ENCODE measurements at regions not wholly inside any gene's neighbourhood (a gene's known extent, or its start where the extent isn't known, plus 50 kb on each side); places are given as distances from the start of the nearest gene placed in this dataset.

DNA sequence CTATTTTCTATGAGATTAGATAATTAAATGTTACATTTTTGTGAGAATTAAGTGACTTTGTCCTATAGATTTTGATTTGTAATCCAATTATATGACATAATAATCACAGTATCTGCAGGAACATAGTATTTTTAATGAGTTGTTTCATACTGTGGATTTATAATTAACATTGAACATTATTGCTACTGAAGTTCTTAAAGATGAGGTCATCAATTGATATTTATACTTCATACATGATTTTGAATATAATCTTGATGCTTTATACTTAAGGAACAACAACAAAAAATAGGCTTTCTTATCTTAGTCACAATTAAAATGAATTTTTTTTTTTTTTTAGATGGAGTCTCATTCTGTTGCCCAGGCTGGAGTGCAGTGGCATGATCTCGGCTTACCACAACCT lies 846.6 kb downstream of the SI start:
- Mint-ChIP-seq H3K4me3 (no peak overlapping the region), H3K9me3 (no peaks in the 10 kb centered on the region), H3K4me1 (ENCODE audit: low read depth) (no peaks in the 10 kb centered on the region), H3K36me3 (ENCODE audit: low read depth) (no peaks in the 10 kb centered on the region), H3K27ac (no peak overlapping the region), H3K27me3 (ENCODE audit: low read depth) (no peaks in the 10 kb centered on the region)
- DNase-seq = no peak
- intact Hi-C loops (cut with micrococcal nuclease) = no loop called here
- CTCF ChIA-PET = no interaction called here

DNA sequence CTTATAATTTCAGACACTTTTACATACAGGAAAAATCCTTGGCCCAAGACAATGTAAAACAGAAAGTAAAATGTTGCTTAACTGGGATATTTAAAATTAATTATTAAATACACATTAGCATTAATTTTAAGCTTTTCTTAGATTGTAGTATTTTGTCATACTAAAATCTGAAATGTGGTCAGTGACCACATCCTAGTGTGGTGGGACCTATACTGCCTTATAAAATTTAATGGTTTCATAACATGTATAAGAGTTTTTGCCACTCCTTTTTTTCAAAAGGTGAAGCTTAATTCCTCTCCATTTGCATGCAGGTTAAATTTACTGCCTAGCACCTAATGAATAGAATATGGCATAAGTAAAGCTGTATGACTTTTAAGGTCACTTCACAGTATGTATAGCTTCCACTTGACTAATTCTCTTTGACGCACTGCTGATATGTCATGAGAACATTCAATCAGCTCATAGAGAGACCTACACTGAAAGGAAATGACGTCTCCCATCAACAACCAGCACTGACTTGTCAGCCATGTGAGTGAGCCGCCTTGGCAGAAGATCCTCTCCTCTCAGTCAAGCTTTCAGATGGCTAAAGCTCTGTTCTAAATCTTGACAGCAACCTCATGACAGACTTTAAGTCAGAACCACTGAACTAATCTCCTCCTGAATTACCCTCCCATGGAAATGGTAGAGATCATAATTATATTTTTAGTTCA lies 847.8 kb downstream of the SI start:
- Mint-ChIP-seq H3K4me3 (no peak overlapping the region), H3K27me3 (ENCODE audit: low read depth) (no peaks in the 10 kb centered on the region), H3K27ac (no peak overlapping the region), H3K4me1 (ENCODE audit: low read depth) (no peaks in the 10 kb centered on the region), H3K9me3 (peaks cover 1% of the 10 kb centered on the region), H3K36me3 (ENCODE audit: low read depth) (no peaks in the 10 kb centered on the region)
- intact Hi-C loops (cut with micrococcal nuclease) = no loop called here
- DNase-seq = no peak
- CTCF ChIA-PET = no interaction called here

DNA sequence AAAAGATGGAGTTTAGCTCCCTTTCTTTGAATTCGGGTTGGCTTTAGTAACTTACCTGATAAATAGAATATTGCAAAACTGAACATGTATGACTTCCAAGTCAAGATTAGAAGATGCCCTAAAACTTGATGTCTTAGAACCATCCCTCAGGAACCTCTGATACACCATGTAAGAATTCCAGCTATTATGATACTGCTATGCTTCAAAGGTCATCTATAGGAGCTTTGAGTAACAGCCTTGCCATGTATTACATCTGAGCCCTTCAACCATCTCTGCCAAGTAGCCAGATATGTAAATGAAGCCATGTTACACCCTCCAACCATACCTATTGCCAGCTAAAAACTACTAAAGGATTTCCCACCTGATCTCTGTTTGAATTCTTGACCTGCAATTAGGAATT lies 854.2 kb downstream of the SI start:
- DNase-seq = no peak
- Mint-ChIP-seq H3K36me3 (ENCODE audit: low read depth) (no peaks in the 10 kb centered on the region), H3K27ac (no peak overlapping the region), H3K4me1 (ENCODE audit: low read depth) (no peaks in the 10 kb centered on the region), H3K9me3 (peaks cover 7% of the 10 kb centered on the region), H3K27me3 (ENCODE audit: low read depth) (no peaks in the 10 kb centered on the region), H3K4me3 (no peak overlapping the region)
- CTCF ChIA-PET = no interaction called here
- intact Hi-C loops (cut with micrococcal nuclease) = no loop called here

DNA sequence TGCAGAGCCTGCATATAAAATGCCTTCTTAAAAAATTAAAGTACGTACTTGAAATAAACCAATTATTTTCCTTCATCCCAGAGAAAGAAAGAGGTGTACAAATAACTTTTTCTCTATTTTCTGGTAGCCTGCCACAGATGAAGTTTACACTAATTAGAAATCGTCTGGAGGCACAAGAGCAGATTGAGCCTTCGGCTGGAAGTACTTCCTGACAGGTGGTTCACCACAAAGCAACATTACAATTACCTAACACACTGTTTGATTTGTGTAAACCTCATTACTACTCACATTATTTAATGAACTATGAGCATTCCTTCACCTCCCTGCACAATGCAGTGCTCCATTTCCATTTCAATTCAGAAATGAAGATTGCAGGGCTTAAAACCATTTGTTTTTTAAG lies 856.1 kb downstream of the SI start:
- Mint-ChIP-seq H3K36me3 (ENCODE audit: low read depth) (no peaks in the 10 kb centered on the region), H3K27ac (no peak overlapping the region), H3K4me1 (ENCODE audit: low read depth) (no peaks in the 10 kb centered on the region), H3K9me3 (peaks cover 12% of the 10 kb centered on the region), H3K4me3 (no peak overlapping the region), H3K27me3 (ENCODE audit: low read depth) (no peaks in the 10 kb centered on the region)
- CTCF ChIA-PET = no interaction called here
- no peak for DNase-seq
- intact Hi-C loops (cut with micrococcal nuclease) = no loop called here

DNA sequence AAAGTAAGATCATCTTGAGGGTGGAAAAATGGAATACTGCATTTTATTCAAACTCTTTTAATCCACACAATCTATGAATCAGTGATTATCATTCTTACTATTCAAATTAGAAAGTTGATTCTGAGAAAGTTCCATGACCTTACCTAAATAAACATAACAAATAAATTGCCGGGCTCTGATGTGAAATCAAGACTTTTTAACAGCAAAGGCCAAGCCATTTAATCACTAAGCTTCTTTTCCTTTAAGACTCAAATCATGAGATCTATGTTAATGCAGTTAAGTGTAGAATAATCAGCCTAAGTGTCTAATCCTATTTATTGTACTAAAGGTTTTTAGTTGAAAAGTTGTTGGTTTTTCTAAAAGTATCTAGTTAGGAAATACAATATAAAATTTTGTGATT lies 857.0 kb downstream of the SI start:
- DNase-seq = no peak
- no peaks in the 10 kb centered on the region for H3K4me1 Mint-ChIP-seq (ENCODE audit: low read depth)
- intact Hi-C loops (cut with micrococcal nuclease) = no loop called here
- no peaks in the 10 kb centered on the region for H3K27me3 Mint-ChIP-seq (ENCODE audit: low read depth)
- no peaks in the 10 kb centered on the region for H3K36me3 Mint-ChIP-seq (ENCODE audit: low read depth)
- CTCF ChIA-PET = no interaction called here
- H3K4me3 Mint-ChIP-seq = no peak overlapping the region
- no peak overlapping the region for H3K27ac Mint-ChIP-seq
- peaks cover 13% of the 10 kb centered on the region for H3K9me3 Mint-ChIP-seq

DNA sequence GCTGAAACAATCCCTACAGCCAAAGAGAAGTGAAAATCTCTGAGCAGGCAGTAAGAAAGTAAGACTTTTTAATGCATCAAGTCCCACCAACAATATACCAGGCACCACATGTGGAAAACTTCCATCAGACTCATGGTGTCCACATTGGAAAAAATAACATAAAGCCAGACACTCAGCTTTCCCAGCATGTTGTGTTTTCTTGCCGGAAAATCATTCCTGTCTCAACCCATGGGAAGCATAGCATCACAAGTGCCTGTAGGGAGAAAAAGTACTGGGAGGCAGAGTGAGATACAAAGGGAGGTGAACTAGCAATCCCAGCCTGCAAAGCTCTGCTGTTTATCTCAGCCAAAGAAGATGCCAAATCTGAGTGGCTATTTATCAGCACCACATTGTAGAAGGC lies 868.9 kb downstream of the SI start:
- H3K9me3 Mint-ChIP-seq = peaks cover 8% of the 10 kb centered on the region
- intact Hi-C loops (cut with micrococcal nuclease) = no loop called here
- no peak overlapping the region for H3K4me3 Mint-ChIP-seq
- H3K4me1 Mint-ChIP-seq (ENCODE audit: low read depth) = no peaks in the 10 kb centered on the region
- H3K27ac Mint-ChIP-seq = no peak overlapping the region
- H3K27me3 Mint-ChIP-seq (ENCODE audit: low read depth) = no peaks in the 10 kb centered on the region
- CTCF ChIA-PET = no interaction called here
- no peak for DNase-seq
- no peaks in the 10 kb centered on the region for H3K36me3 Mint-ChIP-seq (ENCODE audit: low read depth)

DNA sequence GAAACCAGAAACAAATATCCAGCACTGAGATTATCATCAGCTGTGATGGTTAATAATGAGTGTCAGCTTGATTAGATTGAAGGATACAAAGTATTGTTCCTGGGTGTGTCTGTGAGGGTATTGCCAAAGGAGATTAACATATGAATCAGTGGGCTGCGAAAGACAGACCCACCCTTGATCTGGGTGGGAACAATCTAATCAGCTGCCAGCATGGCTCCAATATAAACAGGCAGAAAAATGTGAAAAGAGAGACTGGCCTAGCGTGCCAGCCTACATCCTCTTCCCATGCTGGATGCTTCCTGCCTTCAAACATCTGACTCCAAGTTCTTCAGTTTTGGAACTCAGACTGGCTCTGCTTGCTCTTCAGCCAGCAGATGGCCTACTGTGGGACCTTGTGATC lies 869.5 kb downstream of the SI start:
- no peaks in the 10 kb centered on the region for H3K36me3 Mint-ChIP-seq (ENCODE audit: low read depth)
- CTCF ChIA-PET = no interaction called here

DNA sequence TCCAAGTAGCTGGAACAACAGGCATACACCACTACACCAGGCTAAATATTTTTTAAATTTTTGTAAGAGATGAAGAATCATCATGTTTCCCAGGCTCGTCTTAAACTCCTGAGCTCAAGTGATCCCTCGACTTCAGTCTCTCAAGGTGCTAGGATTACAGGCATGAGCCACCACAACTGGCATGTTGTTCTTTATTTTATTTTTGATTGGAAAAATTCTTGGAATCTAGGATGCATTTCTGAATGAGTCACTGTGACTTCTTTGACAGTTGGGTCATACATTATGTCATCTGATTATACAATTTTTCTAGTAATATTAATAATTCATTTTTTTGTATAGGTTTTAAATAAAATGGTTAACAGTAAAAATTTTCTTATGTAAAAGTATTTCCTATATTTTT lies 870.2 kb downstream of the SI start:
- Mint-ChIP-seq H3K27ac (no peak overlapping the region), H3K4me3 (no peak overlapping the region), H3K9me3 (peaks cover 8% of the 10 kb centered on the region), H3K27me3 (ENCODE audit: low read depth) (no peaks in the 10 kb centered on the region), H3K36me3 (ENCODE audit: low read depth) (no peaks in the 10 kb centered on the region), H3K4me1 (ENCODE audit: low read depth) (no peaks in the 10 kb centered on the region)
- DNase-seq = no peak
- CTCF ChIA-PET = no interaction called here
- intact Hi-C loops (cut with micrococcal nuclease) = no loop called here

More for the DNA sequence above, 869.5 kb downstream of the SI start:
- no peak for DNase-seq
- H3K27me3 Mint-ChIP-seq (ENCODE audit: low read depth) = no peaks in the 10 kb centered on the region
- H3K4me1 Mint-ChIP-seq (ENCODE audit: low read depth) = no peaks in the 10 kb centered on the region
- intact Hi-C loops (cut with micrococcal nuclease) = no loop called here
- peaks cover 8% of the 10 kb centered on the region for H3K9me3 Mint-ChIP-seq
- no peak overlapping the region for H3K27ac Mint-ChIP-seq
- H3K4me3 Mint-ChIP-seq = no peak overlapping the region

DNA sequence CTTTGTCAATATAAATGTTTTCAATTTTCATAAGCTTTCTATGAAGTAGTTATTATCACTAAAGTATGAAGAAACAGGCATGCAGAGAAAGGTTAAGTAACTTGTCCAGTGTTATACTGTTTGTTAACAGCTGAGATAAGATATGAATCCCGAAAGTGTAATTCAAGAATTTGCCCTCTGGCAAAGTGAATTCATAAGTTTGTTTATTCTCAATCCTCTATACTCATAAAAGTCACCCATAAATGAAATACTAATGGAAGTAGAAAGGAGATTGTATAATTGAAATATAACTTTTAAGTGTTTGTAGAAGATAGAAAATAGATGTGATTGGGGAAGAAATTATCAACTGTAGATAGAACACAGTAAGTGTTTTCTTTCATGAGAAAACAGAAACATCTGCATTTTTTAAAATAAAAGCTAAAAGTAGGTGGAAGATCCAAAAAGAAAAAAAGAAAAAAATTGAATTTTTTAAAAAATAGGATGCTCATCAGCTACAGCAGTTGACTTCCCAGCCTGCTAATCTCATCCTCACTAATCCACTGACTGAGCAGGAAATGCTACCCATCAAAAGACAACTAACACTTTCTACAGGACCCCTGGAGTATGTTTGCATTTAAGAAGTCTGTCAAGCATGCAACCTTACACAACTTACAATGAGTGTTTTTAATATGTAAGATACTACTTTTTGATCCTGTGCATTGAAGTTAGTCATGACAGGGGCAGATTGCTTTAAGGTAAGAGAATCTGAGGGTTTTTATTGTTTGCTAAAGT lies 878.1 kb downstream of the SI start:
- Mint-ChIP-seq H3K27me3 (ENCODE audit: low read depth) (no peaks in the 10 kb centered on the region), H3K27ac (no peak overlapping the region)

DNA sequence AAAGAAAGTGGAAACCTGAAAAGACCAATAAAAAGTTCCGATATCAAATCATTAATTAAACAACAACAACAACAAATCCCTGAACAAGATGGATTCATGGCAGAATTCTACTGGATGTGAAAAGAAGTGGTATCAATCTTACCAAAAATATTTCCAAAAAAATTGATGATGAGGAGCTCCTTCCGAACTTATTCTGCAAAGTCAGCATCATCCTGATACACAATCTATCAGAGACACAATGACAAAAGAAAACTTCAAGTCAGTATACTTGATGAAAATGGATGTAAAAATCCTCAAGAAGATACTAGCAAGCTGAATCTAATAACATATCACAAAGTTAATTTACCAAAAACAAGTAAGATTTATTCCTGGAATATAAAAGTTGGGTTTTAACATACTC lies 881.8 kb downstream of the SI start:
- no peak overlapping the region for H3K4me3 Mint-ChIP-seq
- H3K27me3 Mint-ChIP-seq (ENCODE audit: low read depth) = no peaks in the 10 kb centered on the region
- no peaks in the 10 kb centered on the region for H3K36me3 Mint-ChIP-seq (ENCODE audit: low read depth)
- CTCF ChIA-PET = no interaction called here
- no peak overlapping the region for H3K27ac Mint-ChIP-seq
- no peak for DNase-seq
- intact Hi-C loops (cut with micrococcal nuclease) = no loop called here
- H3K4me1 Mint-ChIP-seq (ENCODE audit: low read depth) = no peaks in the 10 kb centered on the region
- H3K9me3 Mint-ChIP-seq = peaks cover 8% of the 10 kb centered on the region

More for the DNA sequence above, 878.1 kb downstream of the SI start:
- CTCF ChIA-PET = no interaction called here
- no peak for DNase-seq
- H3K9me3 Mint-ChIP-seq = peaks cover 8% of the 10 kb centered on the region
- H3K36me3 Mint-ChIP-seq (ENCODE audit: low read depth) = no peaks in the 10 kb centered on the region
- intact Hi-C loops (cut with micrococcal nuclease) = no loop called here
- no peaks in the 10 kb centered on the region for H3K4me1 Mint-ChIP-seq (ENCODE audit: low read depth)
- no peak overlapping the region for H3K4me3 Mint-ChIP-seq

DNA sequence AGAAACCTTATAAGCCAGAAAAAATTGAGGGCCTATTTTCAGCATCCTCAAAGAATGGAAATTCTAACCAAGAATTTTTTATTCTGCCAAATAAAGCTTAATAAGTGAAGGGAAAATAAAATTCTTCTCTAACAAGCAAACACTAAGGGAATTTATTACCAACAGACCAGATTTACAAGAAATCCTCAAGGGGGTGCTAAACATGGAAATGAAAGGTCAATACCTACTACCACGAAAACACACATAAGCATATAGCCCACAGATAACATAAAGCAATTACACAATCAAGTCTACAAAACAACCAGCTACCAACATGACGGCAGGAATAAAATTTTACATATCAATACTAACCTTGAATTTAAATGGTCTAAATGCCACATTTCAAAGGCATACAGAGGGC lies 883.5 kb downstream of the SI start:
- intact Hi-C loops (cut with micrococcal nuclease) = no loop called here
- Mint-ChIP-seq H3K27ac (no peak overlapping the region), H3K4me1 (ENCODE audit: low read depth) (no peaks in the 10 kb centered on the region), H3K27me3 (ENCODE audit: low read depth) (no peaks in the 10 kb centered on the region), H3K9me3 (peaks cover 8% of the 10 kb centered on the region), H3K36me3 (ENCODE audit: low read depth) (no peaks in the 10 kb centered on the region), H3K4me3 (no peak overlapping the region)
- no peak for DNase-seq
- CTCF ChIA-PET = no interaction called here

DNA sequence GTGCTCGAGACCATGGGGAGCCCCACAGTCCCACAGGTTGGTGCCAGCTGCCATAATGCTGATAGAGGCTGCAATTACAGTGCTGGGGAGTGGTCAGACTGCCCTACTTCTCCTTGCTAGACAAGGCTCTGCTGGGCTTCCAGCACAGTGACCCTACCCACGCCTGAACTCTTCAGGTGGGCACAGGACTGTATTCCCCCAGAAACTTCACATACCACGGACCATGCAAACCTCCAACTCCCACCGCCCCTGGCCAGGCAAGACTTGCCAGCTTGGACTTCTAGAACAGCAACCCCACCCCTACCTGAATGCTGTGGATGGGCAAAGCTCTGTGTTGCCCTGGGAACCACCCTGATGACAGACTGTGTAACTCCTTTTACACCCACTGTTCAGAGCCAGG lies 885.3 kb downstream of the SI start:
- intact Hi-C loops (cut with micrococcal nuclease) = no loop called here
- Mint-ChIP-seq H3K4me1 (ENCODE audit: low read depth) (no peaks in the 10 kb centered on the region), H3K4me3 (no peak overlapping the region), H3K27me3 (ENCODE audit: low read depth) (no peaks in the 10 kb centered on the region), H3K9me3 (peaks cover 5% of the 10 kb centered on the region), H3K27ac (no peak overlapping the region), H3K36me3 (ENCODE audit: low read depth) (no peaks in the 10 kb centered on the region)
- CTCF ChIA-PET = no interaction called here
- DNase-seq = no peak

DNA sequence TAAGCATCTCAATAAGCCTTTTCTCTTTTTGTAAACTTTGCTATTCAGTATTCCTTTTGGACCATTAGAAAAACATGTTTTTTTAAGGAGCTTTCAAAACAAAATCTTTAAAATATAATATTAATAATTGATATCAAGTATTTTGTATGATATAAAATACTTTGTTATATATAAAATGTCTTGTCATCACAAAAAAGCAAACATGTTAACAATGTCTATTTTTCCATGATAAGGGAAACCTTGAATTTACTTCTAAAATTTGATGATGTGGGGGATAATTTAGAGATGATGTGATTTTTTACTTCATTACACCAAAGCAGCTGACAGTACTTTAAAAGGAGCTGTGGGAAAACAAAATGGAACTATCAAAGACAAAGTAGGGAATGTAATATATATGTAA lies 887.7 kb downstream of the SI start:
- no peak for DNase-seq
- Mint-ChIP-seq H3K27ac (no peak overlapping the region), H3K4me1 (ENCODE audit: low read depth) (no peaks in the 10 kb centered on the region), H3K4me3 (no peak overlapping the region), H3K36me3 (ENCODE audit: low read depth) (no peaks in the 10 kb centered on the region), H3K9me3 (peaks cover 4% of the 10 kb centered on the region), H3K27me3 (ENCODE audit: low read depth) (no peaks in the 10 kb centered on the region)
- CTCF ChIA-PET = interaction anchor here (0.6 kb wide), 1 partner anchor 1005 kb away, joined by 3 read pairs; no protein-coding TSS in a partner anchor
- intact Hi-C loops (cut with micrococcal nuclease) = no loop called here

Measured in activated naive CD4-positive, alpha-beta T cell treated with anti-CD3 and anti-CD28 coated beads for 36 hours (primary cell).